ENCODE measurements at regions not wholly inside any gene's neighbourhood (a gene's known extent, or its start where the extent isn't known, plus 50 kb on each side); places are given as distances from the start of the nearest gene placed in this dataset.

DNA sequence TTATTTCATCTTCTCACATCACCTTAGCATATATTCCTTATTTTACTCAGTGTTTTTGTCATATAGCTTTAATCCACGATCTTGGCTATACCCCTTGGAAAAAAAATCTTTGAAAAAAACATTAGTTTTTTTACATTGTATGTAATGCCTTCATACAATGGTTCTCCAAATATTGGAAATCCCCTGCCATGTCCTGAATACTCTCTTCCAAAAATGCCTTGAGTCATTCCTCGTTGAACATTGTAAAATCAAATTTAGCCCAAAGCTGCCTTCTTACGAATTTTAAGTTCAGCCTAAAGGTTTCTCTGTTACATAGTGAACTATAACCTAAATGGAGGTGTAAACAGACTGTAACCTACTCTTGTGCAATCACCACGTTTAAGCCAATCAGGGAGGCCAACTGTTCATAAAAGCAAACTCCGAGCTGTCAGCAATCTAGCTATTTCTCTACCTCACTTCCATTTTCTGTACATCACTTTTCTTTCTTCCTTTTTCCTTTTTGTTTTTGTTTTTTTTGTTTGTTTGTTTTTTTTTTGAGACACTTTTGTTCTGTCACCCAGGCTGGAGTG lies 140.1 kb downstream of the ANXA2 start:
- no peak for TF ChIP-seq SUZ12 (IDR thresholded peaks at IDR 0.05)
- TF ChIP-seq HDGF (IDR thresholded peaks at IDR 0.05; ENCODE audit: borderline replicate concordance) = no peak
- TF ChIP-seq NFRKB (IDR thresholded peaks at IDR 0.05) = no peak
- TF ChIP-seq BHLHE40 (IDR thresholded peaks at IDR 0.05; ENCODE audit: borderline replicate concordance) = no peak
- TF ChIP-seq ELF4 (IDR thresholded peaks at IDR 0.05) = no peak
- no peak for TF ChIP-seq LEF1 (IDR thresholded peaks at IDR 0.05; ENCODE audit: borderline replicate concordance)
- no peak for TF ChIP-seq ZNF384 (IDR thresholded peaks at IDR 0.05)
